Natural killer cell treated with Interleukin-12 subunit alpha and Interleukin-12 subunit beta and Interleukin-15 and Interleukin-18, amount 100 ng/mL, for 72 hours (primary cell): ENCODE measurements at regions not wholly inside any gene's neighbourhood (a gene's known extent, or its start where the extent isn't known, plus 50 kb on each side); places are given as distances from the start of the nearest gene placed in this dataset.
"Not testable (repeated sequence)": the region's sequence is repeated elsewhere in the genome, so short reads cannot be mapped to it uniquely, and the experiment has no call there.

Source experiments
- ATAC-seq, 2 donors: fragments of 150-1000 bp; cut with Tn5 transposase in 1 of 2; sonication (Bioruptor Pico), chemical (Tn5 transposase) in 1 of 2; 2 replicates each; pipeline ENCODE4 v1.10.0; 2021
- DNase-seq: peaks from one replicate; pipeline ENCODE4 v3.0.0; 2022; ENCODE audit warnings: low spot score
- H3K27ac Mint-ChIP-seq, 2 donors: 1 replicate in 1 of 2; 2 replicates in 1 of 2; pipeline ENCODE4 v1.8.0; 2022; ENCODE audit warnings: mixed read lengths in 2 of 2, mild to moderate bottlenecking in 1 of 2, moderate library complexity in 1 of 2
- H3K27me3 Mint-ChIP-seq, 2 donors: 1 replicate in 1 of 2; 2 replicates in 1 of 2; pipeline ENCODE4 v1.8.0; 2022; ENCODE audit warnings: mixed read lengths in 2 of 2
- H3K36me3 Mint-ChIP-seq: one replicate; pipeline ENCODE4 v1.8.0; 2022; ENCODE audit warnings: mixed read lengths
- H3K4me1 Mint-ChIP-seq, 2 donors: 1 replicate in 1 of 2; 2 replicates in 1 of 2; pipeline ENCODE4 v1.8.0; 2022; ENCODE audit warnings: low read depth in 2 of 2, mixed read lengths in 2 of 2, mild to moderate bottlenecking in 1 of 2
- H3K4me3 Mint-ChIP-seq: one replicate; pipeline ENCODE4 v1.8.0; 2022; ENCODE audit warnings: mixed read lengths
- H3K9me3 Mint-ChIP-seq: 2 replicates; pipeline ENCODE4 v1.8.0; 2022; ENCODE audit warnings: mixed read lengths

DNA sequence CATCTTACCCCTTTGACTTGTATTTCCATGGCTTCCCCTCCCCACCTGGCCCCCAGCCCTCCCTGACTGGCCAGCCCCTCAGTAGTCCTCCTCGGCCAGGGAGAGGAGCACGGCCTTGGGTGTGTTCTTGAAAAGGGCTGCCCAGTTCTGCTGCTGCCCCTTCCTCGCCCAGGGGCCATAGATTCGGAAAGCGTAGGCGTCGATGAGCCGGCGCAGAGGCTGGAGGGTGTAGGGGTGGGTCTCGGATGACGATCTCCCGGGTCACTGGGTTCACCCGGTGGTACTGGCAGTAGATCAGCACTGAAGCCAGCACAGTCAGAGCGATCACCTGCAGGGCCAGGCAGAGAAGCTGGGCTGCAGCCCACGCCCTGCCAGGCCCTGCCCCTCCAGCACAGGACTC is 71.7 kb downstream of the ZNF479 start:
- not testable (repeated sequence) for ATAC-seq, H3K9me3 Mint-ChIP-seq, H3K36me3 Mint-ChIP-seq, H3K27me3 Mint-ChIP-seq, H3K4me1 Mint-ChIP-seq, DNase-seq, H3K27ac Mint-ChIP-seq, H3K4me3 Mint-ChIP-seq

DNA sequence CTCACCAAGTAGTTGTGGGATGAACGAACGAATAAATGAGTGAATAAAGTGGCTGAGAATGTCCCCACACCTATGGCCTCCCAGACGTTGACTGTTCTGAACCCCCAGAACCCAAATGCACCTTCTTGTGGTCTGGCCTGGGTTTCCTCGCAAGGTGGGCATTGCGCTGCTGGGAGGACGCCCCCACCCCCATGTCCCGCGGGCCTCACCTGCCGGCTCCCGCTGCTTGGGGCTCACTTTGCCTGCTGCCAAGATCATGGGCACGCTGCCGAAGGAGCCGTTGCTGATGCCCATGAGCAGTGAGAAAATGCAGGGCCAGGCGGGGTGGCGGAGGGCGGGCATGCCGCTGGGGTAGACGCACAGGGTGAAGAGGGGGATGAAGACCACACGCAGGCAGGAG is 115.9 kb downstream of the ZNF479 start:
- not testable (repeated sequence) for ATAC-seq, DNase-seq, H3K9me3 Mint-ChIP-seq, H3K4me3 Mint-ChIP-seq, H3K27ac Mint-ChIP-seq, H3K4me1 Mint-ChIP-seq, H3K27me3 Mint-ChIP-seq, H3K36me3 Mint-ChIP-seq

DNA sequence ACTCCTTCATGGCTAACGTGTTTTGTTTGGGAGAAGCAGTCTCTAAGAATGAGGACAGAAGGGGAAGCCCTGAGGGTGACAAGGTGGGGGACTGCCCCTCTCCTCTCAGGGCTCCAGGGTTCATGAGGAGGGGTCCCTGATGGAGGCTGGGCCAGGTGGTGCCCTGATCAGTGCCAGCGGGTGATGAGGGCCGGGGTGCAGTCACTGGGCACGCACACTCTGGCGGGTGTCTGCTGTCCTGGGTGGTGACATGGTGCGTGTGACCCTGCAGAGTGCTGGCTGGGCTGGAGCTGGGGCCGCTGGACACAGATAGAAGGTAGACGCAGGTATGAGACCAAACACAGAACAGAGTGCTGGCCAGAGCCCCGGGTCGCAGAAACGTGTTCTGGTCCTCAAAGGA is 118.5 kb downstream of the ZNF479 start:
- ATAC-seq = peak in 1 of 2 donors; percentile 32
- not testable (repeated sequence) for H3K4me1 Mint-ChIP-seq, H3K27me3 Mint-ChIP-seq, H3K4me3 Mint-ChIP-seq, H3K27ac Mint-ChIP-seq, H3K9me3 Mint-ChIP-seq, H3K36me3 Mint-ChIP-seq, DNase-seq

DNA sequence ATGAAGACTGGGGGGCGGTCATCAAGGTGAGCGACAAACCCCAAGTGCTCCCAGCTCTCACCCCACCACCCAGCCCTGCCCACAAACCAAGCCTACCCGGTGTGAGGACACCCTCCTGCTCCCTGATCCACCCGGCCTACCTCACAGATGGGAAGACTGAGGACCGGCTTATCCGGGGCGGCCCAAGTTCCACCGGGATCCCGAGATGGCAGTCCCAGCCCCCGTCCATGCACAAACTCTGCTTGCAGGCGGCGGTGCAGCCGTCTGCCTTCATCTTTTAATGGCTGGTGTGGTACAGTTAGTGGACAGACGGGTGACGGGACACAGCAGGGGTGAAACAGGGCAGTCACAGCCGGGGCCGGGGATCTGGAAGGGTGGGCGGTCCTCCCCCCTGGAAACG is 119.3 kb downstream of the ZNF479 start:
- H3K4me1 Mint-ChIP-seq, H3K27me3 Mint-ChIP-seq, DNase-seq: not testable (repeated sequence)

DNA sequence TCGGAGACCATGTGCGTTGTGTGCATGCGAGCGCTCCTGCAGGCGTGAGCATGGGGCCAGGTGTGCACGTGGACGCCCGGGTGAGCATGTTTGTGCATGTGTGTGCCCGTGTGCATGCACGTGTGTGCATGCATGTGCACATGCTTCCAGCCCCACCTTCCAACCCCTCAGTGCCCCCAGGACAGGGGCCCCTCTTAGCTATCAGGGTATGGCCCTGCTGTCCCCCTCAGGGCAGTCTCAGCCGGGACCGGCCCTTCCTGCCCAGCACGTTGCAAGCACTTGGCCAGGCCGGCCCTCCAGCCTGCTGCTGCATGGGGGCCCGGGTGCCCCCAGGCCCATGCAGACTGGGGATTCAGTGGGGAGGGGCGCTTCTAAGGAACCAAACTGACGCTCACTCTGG is 123.0 kb downstream of the ZNF479 start:
- H3K27ac Mint-ChIP-seq, H3K4me1 Mint-ChIP-seq, H3K9me3 Mint-ChIP-seq, H3K4me3 Mint-ChIP-seq, H3K27me3 Mint-ChIP-seq, DNase-seq, H3K36me3 Mint-ChIP-seq: not testable (repeated sequence)
- peak in 1 of 2 donors; percentile 15 for ATAC-seq

More for the DNA sequence above, 119.3 kb downstream of the ZNF479 start:
- H3K9me3 Mint-ChIP-seq, H3K4me3 Mint-ChIP-seq, H3K27ac Mint-ChIP-seq, H3K36me3 Mint-ChIP-seq: not testable (repeated sequence)
- ATAC-seq = peak in 1 of 2 donors; percentile 15

DNA sequence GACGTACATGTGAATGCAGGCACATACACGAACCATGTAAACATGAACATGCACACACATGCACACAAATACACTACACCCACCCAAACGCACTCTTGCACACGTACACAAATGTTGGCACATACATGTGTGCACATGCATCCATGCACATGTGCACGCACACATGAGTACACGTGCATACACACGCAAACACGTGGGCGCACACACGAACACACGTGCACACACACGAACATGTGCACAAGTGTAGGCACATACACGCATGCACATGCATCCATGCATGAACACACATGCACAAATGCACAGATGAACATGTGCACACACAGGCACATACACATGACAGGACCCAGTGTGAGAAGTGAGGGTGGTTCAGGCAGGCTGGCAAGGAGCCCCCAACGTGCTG is 126.3 kb downstream of the ZNF479 start:
- H3K27me3 Mint-ChIP-seq, H3K4me1 Mint-ChIP-seq, H3K27ac Mint-ChIP-seq: not testable (repeated sequence)

DNA sequence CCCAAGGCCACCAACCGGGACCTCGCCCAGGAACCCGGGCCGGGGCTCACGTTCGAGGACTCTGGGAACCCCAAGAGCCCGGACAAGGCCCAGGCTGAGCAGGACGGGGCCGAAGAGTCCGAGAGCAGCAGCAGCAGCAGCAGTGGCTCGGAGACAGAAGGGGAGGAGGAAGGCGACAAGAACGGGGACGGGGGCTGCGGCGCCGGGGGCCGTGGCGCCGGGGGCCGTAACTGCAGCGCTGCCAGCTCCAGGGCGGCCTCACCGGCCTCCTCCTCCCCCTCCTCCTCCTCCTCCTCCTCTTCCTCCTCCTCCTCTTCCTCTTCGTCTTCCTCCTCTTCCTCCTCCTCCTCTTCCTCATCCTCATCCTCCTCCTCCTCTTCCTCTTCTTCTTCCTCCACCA is 128.4 kb downstream of the ZNF479 start:
- not testable (repeated sequence) for H3K4me1 Mint-ChIP-seq, H3K9me3 Mint-ChIP-seq, ATAC-seq, H3K27ac Mint-ChIP-seq, H3K36me3 Mint-ChIP-seq, H3K4me3 Mint-ChIP-seq, H3K27me3 Mint-ChIP-seq, DNase-seq

More for the DNA sequence above, 126.3 kb downstream of the ZNF479 start:
- not testable (repeated sequence) for ATAC-seq, H3K36me3 Mint-ChIP-seq, H3K4me3 Mint-ChIP-seq, DNase-seq, H3K9me3 Mint-ChIP-seq

DNA sequence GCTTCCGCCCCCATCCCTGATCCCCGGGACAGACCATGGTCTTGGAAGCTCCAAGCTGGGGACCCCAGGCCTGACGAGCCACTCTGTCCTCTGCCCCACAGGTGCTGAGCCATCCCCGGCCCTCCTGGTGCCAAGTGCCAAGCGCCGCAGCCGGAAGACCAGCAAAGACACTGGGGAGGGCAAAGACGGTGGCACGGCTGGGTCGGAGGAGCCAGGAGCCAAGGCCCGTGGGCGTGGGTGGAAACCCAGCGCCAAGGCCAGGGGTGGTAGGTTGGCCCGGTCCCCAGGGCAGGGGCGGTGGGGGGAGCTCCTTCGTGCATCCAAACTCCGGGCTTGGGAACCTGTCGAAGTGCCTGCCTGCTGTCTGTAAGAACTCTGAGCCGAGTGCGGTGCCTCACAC is 130.3 kb downstream of the ZNF479 start:
- ATAC-seq, H3K27me3 Mint-ChIP-seq: not testable (repeated sequence)

DNA sequence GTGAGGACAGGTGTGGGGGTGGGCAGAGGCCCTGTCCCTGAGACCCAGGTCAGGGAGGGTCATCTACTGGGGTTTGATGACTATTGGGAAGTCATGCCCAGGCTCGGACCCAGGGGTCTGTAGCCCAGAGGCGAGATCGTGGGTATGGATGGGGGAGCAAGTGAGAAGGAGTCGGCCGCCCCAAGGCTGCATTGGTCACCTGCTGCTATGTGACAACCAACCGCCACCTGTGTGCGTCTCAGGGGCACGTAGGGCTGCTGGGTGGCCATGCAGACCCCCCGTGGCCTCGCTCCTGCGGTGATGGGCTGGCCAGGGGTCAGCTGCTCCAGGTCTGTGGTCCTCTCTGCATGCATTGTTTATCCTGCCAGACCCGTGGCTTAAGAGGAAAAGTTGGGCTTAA is 138.5 kb downstream of the ZNF479 start:
- not testable (repeated sequence) for H3K27me3 Mint-ChIP-seq, ATAC-seq, H3K9me3 Mint-ChIP-seq, H3K27ac Mint-ChIP-seq, DNase-seq, H3K4me3 Mint-ChIP-seq, H3K4me1 Mint-ChIP-seq, H3K36me3 Mint-ChIP-seq

More for the DNA sequence above, 130.3 kb downstream of the ZNF479 start:
- H3K27ac Mint-ChIP-seq, DNase-seq, H3K4me3 Mint-ChIP-seq, H3K4me1 Mint-ChIP-seq, H3K36me3 Mint-ChIP-seq, H3K9me3 Mint-ChIP-seq: not testable (repeated sequence)

DNA sequence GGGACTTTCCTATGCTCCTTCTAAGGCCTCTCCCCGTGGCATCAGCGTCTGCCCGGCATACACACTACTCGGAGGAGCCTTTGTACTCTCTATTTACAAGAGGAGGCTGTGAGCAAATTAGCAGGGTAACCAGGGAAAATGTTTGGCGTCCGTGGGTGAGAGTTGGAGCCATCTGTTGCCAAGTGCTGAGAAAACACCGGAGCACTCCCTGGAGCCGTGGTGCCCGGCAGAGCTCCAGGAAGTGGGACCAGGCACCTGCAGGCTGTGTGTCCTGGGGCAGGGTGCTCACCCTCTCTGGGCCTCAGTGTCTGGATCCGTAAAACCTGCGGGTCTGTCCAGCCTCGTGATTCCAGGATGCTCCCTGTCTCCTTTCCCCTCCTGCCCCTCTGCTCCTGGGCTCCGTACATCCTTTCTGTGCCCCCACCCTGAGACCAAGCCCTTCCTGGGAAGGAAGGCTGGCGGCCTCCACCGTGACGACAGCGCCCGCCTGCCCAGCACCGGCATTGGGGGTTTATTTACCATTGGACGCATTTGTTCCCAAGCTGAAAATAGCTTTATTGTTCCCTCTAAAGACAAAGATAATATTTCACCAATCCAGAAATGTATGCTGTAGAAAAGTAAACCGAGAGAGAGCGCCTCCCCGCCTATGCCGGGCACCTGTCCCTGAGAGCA is 174.4 kb downstream of the ZNF479 start:
- not testable (repeated sequence) for H3K4me3 Mint-ChIP-seq, H3K27ac Mint-ChIP-seq, DNase-seq, ATAC-seq, H3K36me3 Mint-ChIP-seq, H3K9me3 Mint-ChIP-seq, H3K27me3 Mint-ChIP-seq, H3K4me1 Mint-ChIP-seq

DNA sequence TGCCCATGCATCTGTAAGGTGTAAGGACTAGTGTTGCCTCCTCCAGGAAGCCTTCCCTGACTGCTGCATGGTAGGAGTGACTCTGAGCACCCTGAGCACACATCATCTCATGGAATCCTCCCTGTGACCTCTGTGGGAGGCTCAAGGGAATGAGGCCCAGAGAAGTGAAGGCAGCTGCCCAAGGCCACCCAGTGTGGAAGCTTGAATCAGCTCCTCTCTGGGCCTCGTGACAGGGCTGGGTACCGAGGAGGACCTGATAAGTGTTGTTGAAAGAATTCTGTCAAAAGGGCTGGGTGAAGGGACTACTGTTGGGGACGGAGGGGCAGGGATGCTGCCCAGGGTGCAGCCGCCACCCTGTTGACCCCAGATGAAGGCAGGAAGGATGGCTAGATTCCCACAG is 175.2 kb downstream of the ZNF479 start:
- not testable (repeated sequence) for H3K9me3 Mint-ChIP-seq, H3K4me3 Mint-ChIP-seq, H3K4me1 Mint-ChIP-seq, H3K36me3 Mint-ChIP-seq, H3K27me3 Mint-ChIP-seq, DNase-seq, H3K27ac Mint-ChIP-seq
- peak in 1 of 2 donors; percentile 13 for ATAC-seq

DNA sequence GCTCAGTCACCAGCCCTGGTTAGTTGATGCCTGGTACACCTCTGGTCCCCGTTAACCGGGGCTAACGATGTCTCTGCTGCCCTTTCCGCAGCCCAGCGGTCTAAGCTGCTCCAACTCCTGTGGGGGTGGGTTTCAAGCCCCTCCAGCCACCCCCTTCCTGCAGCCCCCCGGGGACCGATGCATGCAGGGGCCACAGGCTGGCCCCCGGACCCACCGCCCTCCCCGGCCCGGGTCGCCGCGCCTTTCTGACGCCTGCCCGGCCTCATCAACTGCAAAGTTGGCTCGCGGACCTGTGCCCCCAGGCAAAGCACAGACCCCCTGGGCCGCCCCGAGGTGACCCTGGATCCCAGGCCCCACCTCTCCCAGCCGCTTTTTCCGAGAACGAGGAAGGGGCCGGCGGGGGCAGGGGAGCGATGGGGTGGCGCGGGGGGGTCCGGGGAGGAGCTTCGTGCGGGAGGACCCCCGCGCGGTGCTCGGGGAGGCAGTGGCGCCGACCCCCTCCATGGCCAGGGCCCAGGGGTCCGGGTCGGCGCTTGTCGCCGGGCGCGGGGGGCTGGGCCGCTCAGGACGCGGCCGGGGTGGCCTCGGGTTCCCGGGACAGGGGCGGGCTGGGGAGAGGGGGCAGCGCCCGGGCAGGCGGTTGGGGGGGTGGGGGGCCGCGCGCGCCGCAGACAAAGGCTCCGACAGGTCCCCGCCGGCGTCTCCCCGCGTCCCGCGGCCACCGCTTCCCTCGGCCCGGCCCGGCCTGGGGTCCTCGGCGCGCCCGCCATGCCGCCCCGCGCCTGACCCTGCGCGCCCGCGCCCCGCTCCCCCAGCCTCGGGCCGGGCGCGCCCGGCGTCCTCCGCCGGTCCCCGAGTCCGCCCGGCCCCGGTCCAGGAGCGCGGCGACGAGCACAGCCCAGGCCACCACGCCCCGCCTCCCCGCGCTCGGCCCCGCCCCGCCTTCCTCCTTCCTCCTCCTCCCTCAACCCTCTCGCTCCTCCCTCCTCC is 183.6 kb downstream of the ZNF479 start:
- DNase-seq, H3K27me3 Mint-ChIP-seq, H3K36me3 Mint-ChIP-seq, H3K4me1 Mint-ChIP-seq, H3K4me3 Mint-ChIP-seq, H3K9me3 Mint-ChIP-seq, H3K27ac Mint-ChIP-seq: not testable (repeated sequence)
- peak in 1 of 2 donors; percentile 26 for ATAC-seq

DNA sequence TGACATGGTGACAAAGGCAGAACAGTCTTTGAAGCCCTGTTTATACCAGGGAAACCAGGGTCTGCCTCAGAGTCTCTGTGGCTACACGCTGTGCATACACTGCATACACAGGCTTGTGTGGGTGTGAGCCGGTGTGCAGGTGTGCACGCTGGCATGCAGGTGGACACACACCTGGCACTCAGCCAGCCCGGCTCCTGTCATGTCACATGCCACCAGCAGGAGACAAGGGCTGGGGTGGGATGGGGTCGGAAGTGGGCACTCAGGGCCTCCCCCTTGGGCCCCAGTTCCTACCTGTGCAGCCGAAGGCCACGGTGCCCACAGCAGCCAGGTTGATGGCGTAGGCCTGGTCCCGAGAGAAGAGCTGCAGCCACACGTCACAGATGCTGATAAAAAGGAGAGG is 192.2 kb downstream of the ZNF479 start:
- H3K27ac Mint-ChIP-seq, DNase-seq, H3K9me3 Mint-ChIP-seq, H3K4me1 Mint-ChIP-seq, H3K4me3 Mint-ChIP-seq, H3K27me3 Mint-ChIP-seq, H3K36me3 Mint-ChIP-seq: not testable (repeated sequence)
- ATAC-seq = peak; percentile 17 to 31

DNA sequence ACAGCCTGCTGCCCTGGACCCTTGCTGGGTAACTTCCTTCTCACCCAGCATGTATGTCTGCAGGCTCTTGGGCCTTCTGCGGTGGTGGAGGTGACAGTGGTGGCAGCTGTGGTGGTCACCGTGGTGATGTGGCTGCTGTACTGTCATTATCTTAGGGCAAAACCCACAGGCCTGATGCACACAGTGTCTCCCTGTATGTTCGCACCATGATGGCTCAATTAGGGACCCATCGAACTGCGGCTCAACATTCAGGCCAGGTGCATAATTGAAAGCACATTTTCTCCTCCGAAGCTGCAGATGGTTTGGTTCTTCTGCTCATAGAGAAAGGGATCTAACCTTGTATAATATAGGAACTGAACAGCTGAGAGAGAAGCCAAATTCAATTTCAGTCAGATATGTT is 208.3 kb downstream of the ZNF479 start:
- not testable (repeated sequence) for H3K4me3 Mint-ChIP-seq, H3K4me1 Mint-ChIP-seq, H3K9me3 Mint-ChIP-seq, ATAC-seq, H3K36me3 Mint-ChIP-seq, H3K27ac Mint-ChIP-seq, H3K27me3 Mint-ChIP-seq, DNase-seq
